ENCODE measurements at regions not wholly inside any gene's neighbourhood (a gene's known extent, or its start where the extent isn't known, plus 50 kb on each side); places are given as distances from the start of the nearest gene placed in this dataset.

GRCh38 chrX:3807906-3808305 is 94.5 kb upstream of the PRKX start:
- Mint-ChIP-seq H3K9me3 (ENCODE audit: unreplicated experiment) (no peaks in the 10 kb centered on the region), H3K27ac (ENCODE audit: unreplicated experiment) (no peak overlapping the region), H3K4me1 (ENCODE audit: low read depth, unreplicated experiment) (no peaks in the 10 kb centered on the region), H3K4me3 (ENCODE audit: unreplicated experiment) (no peak overlapping the region), H3K27me3 (ENCODE audit: low read depth, unreplicated experiment) (no peaks in the 10 kb centered on the region), H3K36me3 (ENCODE audit: low read depth, unreplicated experiment) (no peaks in the 10 kb centered on the region)
- Histone ChIP-seq H3K36me3 (ENCODE audit: insufficient read depth, low read length) (no peaks in the 10 kb centered on the region), H3K9me3 (ENCODE audit: insufficient read depth, low read depth, low read length) (no peaks in the 10 kb centered on the region), H4K20me1 (ENCODE audit: insufficient read depth, low read length) (no peaks in the 10 kb centered on the region), H2AFZ (ENCODE audit: low read depth, low read length) (no peak overlapping the region), H3K79me2 (ENCODE audit: insufficient read depth, low read length) (no peaks in the 10 kb centered on the region), H3K9ac (ENCODE audit: low read length) (no peak overlapping the region), H3K4me1 (ENCODE audit: insufficient read depth, low read length) (no peaks in the 10 kb centered on the region), H3K27ac (ENCODE audit: low read depth, low read length) (no peak overlapping the region), H3K4me3 (ENCODE audit: insufficient read depth, low read depth, low read length) (no peak overlapping the region), H3K4me2 (ENCODE audit: low read length) (no peak overlapping the region), H3K27me3 (ENCODE audit: insufficient read depth, low read length) (peaks cover 6% of the 10 kb centered on the region)
- FAIRE-seq (no peak), DNase-seq (ENCODE audit: low read depth) (no peak)
- TF ChIP-seq, protein P1, sequence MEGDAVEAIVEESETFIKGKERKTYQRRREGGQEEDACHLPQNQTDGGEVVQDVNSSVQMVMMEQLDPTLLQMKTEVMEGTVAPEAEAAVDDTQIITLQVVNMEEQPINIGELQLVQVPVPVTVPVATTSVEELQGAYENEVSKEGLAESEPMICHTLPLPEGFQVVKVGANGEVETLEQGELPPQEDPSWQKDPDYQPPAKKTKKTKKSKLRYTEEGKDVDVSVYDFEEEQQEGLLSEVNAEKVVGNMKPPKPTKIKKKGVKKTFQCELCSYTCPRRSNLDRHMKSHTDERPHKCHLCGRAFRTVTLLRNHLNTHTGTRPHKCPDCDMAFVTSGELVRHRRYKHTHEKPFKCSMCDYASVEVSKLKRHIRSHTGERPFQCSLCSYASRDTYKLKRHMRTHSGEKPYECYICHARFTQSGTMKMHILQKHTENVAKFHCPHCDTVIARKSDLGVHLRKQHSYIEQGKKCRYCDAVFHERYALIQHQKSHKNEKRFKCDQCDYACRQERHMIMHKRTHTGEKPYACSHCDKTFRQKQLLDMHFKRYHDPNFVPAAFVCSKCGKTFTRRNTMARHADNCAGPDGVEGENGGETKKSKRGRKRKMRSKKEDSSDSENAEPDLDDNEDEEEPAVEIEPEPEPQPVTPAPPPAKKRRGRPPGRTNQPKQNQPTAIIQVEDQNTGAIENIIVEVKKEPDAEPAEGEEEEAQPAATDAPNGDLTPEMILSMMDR (IDR thresholded peaks at IDR 0.05; ENCODE audit: insufficient read depth, low read depth, low read length), result no peak
- no peak for TF ChIP-seq EZH2 (IDR thresholded peaks at IDR 0.05; ENCODE audit: insufficient read depth, low read length)

GRCh38 chrX:3806630-3807029 is 93.2 kb upstream of the PRKX start:
- no peak for TF ChIP-seq EZH2 (IDR thresholded peaks at IDR 0.05; ENCODE audit: insufficient read depth, low read length)
- TF ChIP-seq, protein P1 (IDR thresholded peaks at IDR 0.05; ENCODE audit: insufficient read depth, low read depth, low read length), result no peak
- H3K27ac Mint-ChIP-seq (ENCODE audit: unreplicated experiment), result no peak overlapping the region
- Histone ChIP-seq H4K20me1 (ENCODE audit: insufficient read depth, low read length) (no peaks in the 10 kb centered on the region), H2AFZ (ENCODE audit: low read depth, low read length) (no peak overlapping the region), H3K27ac (ENCODE audit: low read depth, low read length) (no peak overlapping the region), H3K79me2 (ENCODE audit: insufficient read depth, low read length) (no peaks in the 10 kb centered on the region), H3K4me1 (ENCODE audit: insufficient read depth, low read length) (no peaks in the 10 kb centered on the region), H3K27me3 (ENCODE audit: insufficient read depth, low read length) (peaks cover 6% of the 10 kb centered on the region), H3K4me3 (ENCODE audit: insufficient read depth, low read depth, low read length) (no peak overlapping the region), H3K9ac (ENCODE audit: low read length) (no peak overlapping the region), H3K4me2 (ENCODE audit: low read length) (no peak overlapping the region), H3K36me3 (ENCODE audit: insufficient read depth, low read length) (no peaks in the 10 kb centered on the region), H3K9me3 (ENCODE audit: insufficient read depth, low read depth, low read length) (no peaks in the 10 kb centered on the region)
- H3K27me3 Mint-ChIP-seq (ENCODE audit: low read depth, unreplicated experiment), result no peaks in the 10 kb centered on the region
- no peaks in the 10 kb centered on the region for H3K9me3 Mint-ChIP-seq (ENCODE audit: unreplicated experiment)
- no peaks in the 10 kb centered on the region for H3K4me1 Mint-ChIP-seq (ENCODE audit: low read depth, unreplicated experiment)
- no peak overlapping the region for H3K4me3 Mint-ChIP-seq (ENCODE audit: unreplicated experiment)
- no peak for DNase-seq (ENCODE audit: low read depth)
- H3K36me3 Mint-ChIP-seq (ENCODE audit: low read depth, unreplicated experiment), result no peaks in the 10 kb centered on the region
- FAIRE-seq, result no peak

- FAIRE-seq, result no peak
Measured at GRCh38 chrX:3803713-3804112, 90.3 kb upstream of the PRKX start.

More at GRCh38 chrX:3803713-3804112, 90.3 kb upstream of the PRKX start:
- no peak overlapping the region for H3K4me2 ChIP-seq (ENCODE audit: low read length)
- no peak overlapping the region for H2AFZ ChIP-seq (ENCODE audit: low read depth, low read length)
- H4K20me1 ChIP-seq (ENCODE audit: insufficient read depth, low read length), result no peaks in the 10 kb centered on the region
- TF ChIP-seq EZH2 (IDR thresholded peaks at IDR 0.05; ENCODE audit: insufficient read depth, low read length), result no peak
- TF ChIP-seq, protein P1 (IDR thresholded peaks at IDR 0.05; ENCODE audit: insufficient read depth, low read depth, low read length), result no peak
- Mint-ChIP-seq H3K27me3 (ENCODE audit: low read depth, unreplicated experiment) (no peaks in the 10 kb centered on the region), H3K4me3 (ENCODE audit: unreplicated experiment) (no peak overlapping the region), H3K36me3 (ENCODE audit: low read depth, unreplicated experiment) (no peaks in the 10 kb centered on the region), H3K27ac (ENCODE audit: unreplicated experiment) (no peak overlapping the region), H3K4me1 (ENCODE audit: low read depth, unreplicated experiment) (no peaks in the 10 kb centered on the region), H3K9me3 (ENCODE audit: unreplicated experiment) (peaks cover 3% of the 10 kb centered on the region)
- peaks cover 6% of the 10 kb centered on the region for H3K27me3 ChIP-seq (ENCODE audit: insufficient read depth, low read length)
- H3K4me1 ChIP-seq (ENCODE audit: insufficient read depth, low read length), result no peaks in the 10 kb centered on the region
- H3K36me3 ChIP-seq (ENCODE audit: insufficient read depth, low read length), result no peaks in the 10 kb centered on the region
- H3K9me3 ChIP-seq (ENCODE audit: insufficient read depth, low read depth, low read length), result no peaks in the 10 kb centered on the region
- H3K9ac ChIP-seq (ENCODE audit: low read length), result no peak overlapping the region
- no peaks in the 10 kb centered on the region for H3K79me2 ChIP-seq (ENCODE audit: insufficient read depth, low read length)
- DNase-seq (ENCODE audit: low read depth), result no peak
- H3K27ac ChIP-seq (ENCODE audit: low read depth, low read length), result no peak overlapping the region
- H3K4me3 ChIP-seq (ENCODE audit: insufficient read depth, low read depth, low read length), result no peak overlapping the region

All from astrocyte (in vitro differentiated cells and primary cell).